Gastrocnemius medialis (tissue), 4 donors: ENCODE measurements at regions not wholly inside any gene's neighbourhood (a gene's known extent, or its start where the extent isn't known, plus 50 kb on each side); places are given as distances from the start of the nearest gene placed in this dataset.

Experiments used
- CTCF ChIP-seq, 5 experiments: fragments of 450-650 bp in 3 of 5; fragments of 200-600 bp in 2 of 5; sonication (generic) in 2 of 5; IDR thresholded peaks in 4 of 5; conservative IDR thresholded peaks in 1 of 5; 1 replicate in 4 of 5; 2 replicates in 1 of 5; pipeline ENCODE4 v1.5.1; 2016 to 2019; ENCODE audit warnings: antibody characterized with exemption in 5 of 5, mild to moderate bottlenecking in 3 of 5, moderate library complexity in 3 of 5
- POLR2A ChIP-seq, 2 donors: fragments of 450-650 bp; IDR thresholded peaks; one replicate each; pipeline ENCODE4 v1.6.1; 2017; ENCODE audit warnings: antibody characterized with exemption in 2 of 2, mild to moderate bottlenecking in 2 of 2, moderate library complexity in 2 of 2

- no peak for TF ChIP-seq CTCF (IDR thresholded peaks at IDR 0.05 in 4 of 5, conservative IDR thresholded peaks at IDR 0.05 in 1 of 5)
- TF ChIP-seq POLR2A (IDR thresholded peaks at IDR 0.05): no peak
These were observed 324.6 kb upstream of the CDH11 start for GRCh38 chr16:65446427-65446826.
